ENCODE measurements at regions not wholly inside any gene's neighbourhood (a gene's known extent, or its start where the extent isn't known, plus 50 kb on each side); places are given as distances from the start of the nearest gene placed in this dataset.

- DNase-seq (ENCODE audit: low spot score): no peak
Observed at GRCh38 chr5:68709239-68709638, 384.6 kb upstream of the SLC30A5 start.

- no peak for DNase-seq (ENCODE audit: low spot score)
Observed at GRCh38 chr5:68710514-68710913, 383.3 kb upstream of the SLC30A5 start.

GRCh38 chr5:68711293-68712200 is 382.3 kb upstream of the SLC30A5 start:
- no peak for DNase-seq (ENCODE audit: low spot score)

GRCh38 chr5:68714810-68715209 is 379.0 kb upstream of the SLC30A5 start:
- DNase-seq (ENCODE audit: low spot score): no peak

GRCh38 chr5:68720884-68721610 is 372.8 kb upstream of the SLC30A5 start:
- DNase-seq (ENCODE audit: low spot score): no peak

DNA sequence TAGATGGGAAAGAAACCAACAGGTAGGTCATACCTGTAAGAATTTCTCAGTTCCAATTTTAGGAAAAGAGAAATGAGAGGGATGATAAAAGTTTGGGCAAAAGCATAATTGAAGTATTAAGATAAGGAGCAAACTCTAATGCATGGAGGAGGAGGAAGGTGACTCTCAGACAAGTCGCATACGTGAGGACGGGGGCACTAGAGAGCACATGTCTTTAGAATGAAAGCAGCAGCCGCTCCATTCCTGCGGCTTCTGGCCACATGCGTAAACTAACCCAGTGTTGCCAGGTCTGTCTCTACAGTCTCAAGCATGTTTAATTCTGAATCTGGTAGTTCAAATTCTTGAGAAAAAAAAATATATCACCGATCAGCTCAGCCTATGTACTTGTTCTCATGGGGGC is 371.5 kb upstream of the SLC30A5 start:
- DNase-seq (ENCODE audit: low spot score): no peak

DNA sequence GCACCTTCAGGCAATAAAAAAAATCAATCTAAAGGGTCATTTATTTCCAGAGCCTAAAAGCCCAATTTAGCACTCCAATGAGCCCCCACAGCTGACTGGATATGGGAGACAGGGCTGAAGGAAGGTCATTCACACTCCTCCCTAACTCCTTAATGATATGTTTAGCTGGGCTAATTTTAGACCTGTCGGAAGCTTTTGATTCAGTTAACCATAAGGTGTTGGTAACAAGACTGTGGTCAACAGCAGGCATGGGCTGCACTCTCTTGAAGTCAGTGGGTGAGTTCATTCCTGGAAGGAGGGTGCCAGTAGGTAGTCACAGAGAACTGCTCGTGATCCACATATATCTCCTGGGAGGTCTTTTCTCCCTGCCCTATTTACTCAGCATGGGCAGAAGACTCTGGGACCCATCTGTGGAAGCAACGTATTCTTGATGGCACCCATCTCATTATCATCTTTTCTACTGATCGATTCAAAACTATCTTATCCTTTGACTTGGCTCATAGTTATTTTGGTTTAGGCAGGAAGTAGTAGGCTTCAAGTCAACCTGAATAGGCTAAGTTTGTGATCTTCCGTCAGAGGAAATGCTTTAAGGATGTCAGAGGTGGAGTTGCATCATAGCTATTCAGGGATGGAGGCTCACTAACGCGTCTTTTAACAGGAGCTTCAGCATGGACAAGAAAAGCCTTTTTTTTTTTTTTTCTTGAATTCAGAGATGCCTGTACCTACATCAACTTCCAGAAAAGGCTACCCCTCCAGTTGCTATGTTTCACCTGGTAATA is 367.7 kb upstream of the SLC30A5 start:
- no peak for DNase-seq (ENCODE audit: low spot score)

- no peak for DNase-seq (ENCODE audit: low spot score)
Observed at GRCh38 chr5:68727931-68728330, 365.9 kb upstream of the SLC30A5 start.

GRCh38 chr5:68729678-68730077 is 364.1 kb upstream of the SLC30A5 start:
- DNase-seq (ENCODE audit: low spot score): no peak

- peak; percentile 78 for DNase-seq (ENCODE audit: low spot score)
Observed at GRCh38 chr5:68730220-68730978, 363.4 kb upstream of the SLC30A5 start.

DNA sequence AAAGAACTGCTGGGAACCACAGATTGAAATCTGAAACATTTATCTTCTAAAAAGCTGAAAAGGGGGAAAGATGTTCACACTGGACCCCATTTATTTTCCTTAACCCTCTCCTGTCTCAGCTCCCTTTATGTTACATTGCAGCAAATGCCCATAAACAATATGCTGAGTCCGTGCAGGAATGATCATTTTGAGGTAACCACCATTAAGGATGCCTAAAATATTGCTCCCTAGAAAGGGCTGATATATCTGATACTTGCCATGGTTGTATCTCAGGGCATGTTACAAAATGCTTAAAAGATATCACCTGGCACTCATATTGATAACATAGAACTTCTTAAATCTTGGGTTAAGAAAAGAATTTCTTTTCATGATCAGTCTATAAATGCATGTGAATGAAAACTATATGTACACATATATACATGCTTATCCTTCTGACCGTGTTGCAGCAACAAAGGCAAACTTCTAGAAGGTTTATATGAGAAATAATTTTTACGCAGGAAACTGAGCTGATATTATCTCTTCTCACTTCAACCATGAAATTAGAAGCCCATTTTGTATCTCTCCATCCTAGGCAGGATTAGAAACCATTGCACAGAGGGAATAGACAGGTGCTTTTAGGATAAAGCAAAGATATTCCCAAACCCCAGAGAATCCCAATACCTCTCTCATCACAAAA is 362.7 kb upstream of the SLC30A5 start:
- DNase-seq (ENCODE audit: low spot score): no peak

GRCh38 chr5:68732251-68732650 is 361.6 kb upstream of the SLC30A5 start:
- DNase-seq (ENCODE audit: low spot score): no peak

- DNase-seq (ENCODE audit: low spot score): no peak
Observed at GRCh38 chr5:68734781-68735180, 359.0 kb upstream of the SLC30A5 start.

DNA sequence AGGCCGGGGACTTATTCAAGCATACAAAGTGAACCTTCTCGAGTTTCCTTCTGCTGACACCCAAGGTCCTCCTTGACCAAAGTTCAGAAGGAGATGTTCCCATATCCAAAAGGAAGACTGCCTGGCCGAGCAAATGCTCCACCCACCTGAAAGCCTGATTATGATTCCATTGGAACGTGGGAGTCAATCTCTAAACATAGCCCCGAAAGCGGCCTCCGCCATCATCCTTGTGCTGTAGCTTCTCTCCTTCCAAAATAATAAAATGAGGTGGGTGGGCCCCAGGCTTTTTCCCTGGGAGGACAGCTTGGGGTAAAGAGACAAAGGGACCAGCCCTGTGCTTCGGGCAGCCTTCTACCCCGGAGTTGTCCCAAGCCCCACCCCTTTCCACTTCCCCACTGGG is 355.6 kb upstream of the SLC30A5 start:
- no peak for DNase-seq (ENCODE audit: low spot score)

GRCh38 chr5:68738841-68739240 is 355.0 kb upstream of the SLC30A5 start:
- DNase-seq (ENCODE audit: low spot score): no peak

DNA sequence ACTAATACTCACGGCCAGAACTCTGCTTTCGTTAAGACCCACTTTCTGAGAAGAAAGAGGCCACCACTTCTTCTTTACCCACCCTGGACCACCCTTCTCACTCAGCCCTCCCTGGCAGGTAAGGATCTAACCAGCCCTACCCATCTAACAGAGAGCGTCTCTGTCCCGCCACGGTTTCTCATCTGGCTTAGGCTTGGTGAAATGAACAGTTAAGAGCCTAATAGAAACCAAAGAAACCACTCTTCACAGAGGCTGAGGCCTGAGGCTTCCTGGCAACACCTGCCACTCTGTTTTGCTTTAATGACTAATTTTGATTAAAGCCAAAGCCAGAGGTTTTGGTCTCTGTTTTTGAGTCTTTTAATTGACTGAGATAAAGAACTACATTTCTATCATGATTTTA is 354.1 kb upstream of the SLC30A5 start:
- no peak for DNase-seq (ENCODE audit: low spot score)

GRCh38 chr5:68740226-68740910 is 353.4 kb upstream of the SLC30A5 start:
- DNase-seq (ENCODE audit: low spot score): no peak

- DNase-seq (ENCODE audit: low spot score): no peak
Observed at GRCh38 chr5:68744206-68744605, 349.6 kb upstream of the SLC30A5 start.

- DNase-seq (ENCODE audit: low spot score): no peak
Observed at GRCh38 chr5:68745448-68745847, 348.4 kb upstream of the SLC30A5 start.

- no peak for DNase-seq (ENCODE audit: low spot score)
Observed at GRCh38 chr5:68746220-68746619, 347.6 kb upstream of the SLC30A5 start.

Measured in H4 (cell line).